ENCODE measurements at regions not wholly inside any gene's neighbourhood (a gene's known extent, or its start where the extent isn't known, plus 50 kb on each side); places are given as distances from the start of the nearest gene placed in this dataset.

- DNase-seq (ENCODE audit: extremely low spot score, unreplicated experiment), result no peak
- Mint-ChIP-seq H3K4me1 (ENCODE audit: unreplicated experiment) (no peaks in the 10 kb centered on the region), H3K4me3 (no peak overlapping the region), H3K36me3 (no peaks in the 10 kb centered on the region), H3K9me3 (no peaks in the 10 kb centered on the region), H3K27ac (no peak overlapping the region), H3K27me3 (no peaks in the 10 kb centered on the region)
- no peak for TF ChIP-seq CTCF (conservative IDR thresholded peaks at IDR 0.05)
Observed at GRCh38 chr1:187167555-187167954, 338.8 kb downstream of the PLA2G4A start.

- TF ChIP-seq CTCF (conservative IDR thresholded peaks at IDR 0.05), result no peak
- Mint-ChIP-seq H3K4me3 (no peak overlapping the region), H3K27me3 (no peaks in the 10 kb centered on the region), H3K27ac (no peak overlapping the region), H3K9me3 (no peaks in the 10 kb centered on the region), H3K4me1 (ENCODE audit: unreplicated experiment) (no peaks in the 10 kb centered on the region), H3K36me3 (no peaks in the 10 kb centered on the region)
- DNase-seq (ENCODE audit: extremely low spot score, unreplicated experiment), result no peak
Observed at GRCh38 chr1:187168297-187168696, 339.5 kb downstream of the PLA2G4A start.

GRCh38 chr1:187185389-187185788 is 356.6 kb downstream of the PLA2G4A start:
- H3K4me3 Mint-ChIP-seq, result no peak overlapping the region
- peaks cover 13% of the 10 kb centered on the region for H3K9me3 Mint-ChIP-seq
- H3K27ac Mint-ChIP-seq, result no peak overlapping the region
- no peaks in the 10 kb centered on the region for H3K27me3 Mint-ChIP-seq
- no peaks in the 10 kb centered on the region for H3K36me3 Mint-ChIP-seq
- no peak for TF ChIP-seq CTCF (conservative IDR thresholded peaks at IDR 0.05)
- no peak for DNase-seq (ENCODE audit: extremely low spot score, unreplicated experiment)
- no peaks in the 10 kb centered on the region for H3K4me1 Mint-ChIP-seq (ENCODE audit: unreplicated experiment)

GRCh38 chr1:187197685-187198084 is 368.9 kb downstream of the PLA2G4A start:
- H3K36me3 Mint-ChIP-seq, result peaks cover 4% of the 10 kb centered on the region

GRCh38 chr1:187203257-187203656 is 374.5 kb downstream of the PLA2G4A start:
- no peak for TF ChIP-seq CTCF (conservative IDR thresholded peaks at IDR 0.05)
- H3K27me3 Mint-ChIP-seq, result no peaks in the 10 kb centered on the region
- H3K4me3 Mint-ChIP-seq, result no peak overlapping the region
- no peaks in the 10 kb centered on the region for H3K4me1 Mint-ChIP-seq (ENCODE audit: unreplicated experiment)
- no peaks in the 10 kb centered on the region for H3K9me3 Mint-ChIP-seq
- H3K27ac Mint-ChIP-seq, result no peak overlapping the region
- DNase-seq (ENCODE audit: extremely low spot score, unreplicated experiment), result no peak
- H3K36me3 Mint-ChIP-seq, result no peaks in the 10 kb centered on the region

More at GRCh38 chr1:187197685-187198084, 368.9 kb downstream of the PLA2G4A start:
- Mint-ChIP-seq H3K27me3 (no peaks in the 10 kb centered on the region), H3K4me1 (ENCODE audit: unreplicated experiment) (no peaks in the 10 kb centered on the region), H3K27ac (no peak overlapping the region), H3K4me3 (no peak overlapping the region), H3K9me3 (no peaks in the 10 kb centered on the region)
- no peak for TF ChIP-seq CTCF (conservative IDR thresholded peaks at IDR 0.05)
- DNase-seq (ENCODE audit: extremely low spot score, unreplicated experiment), result no peak

GRCh38 chr1:187212377-187212776 is 383.6 kb downstream of the PLA2G4A start:
- TF ChIP-seq CTCF (conservative IDR thresholded peaks at IDR 0.05), result no peak
- Mint-ChIP-seq H3K4me3 (no peak overlapping the region), H3K9me3 (peaks cover 5% of the 10 kb centered on the region), H3K36me3 (no peaks in the 10 kb centered on the region), H3K27me3 (no peaks in the 10 kb centered on the region), H3K4me1 (ENCODE audit: unreplicated experiment) (no peaks in the 10 kb centered on the region), H3K27ac (no peak overlapping the region)
- no peak for DNase-seq (ENCODE audit: extremely low spot score, unreplicated experiment)

Measured in type B pancreatic cell (in vitro differentiated cells).